Inferior parietal cortex (tissue), 1 donor: ENCODE measurements at regions not wholly inside any gene's neighbourhood (a gene's known extent, or its start where the extent isn't known, plus 50 kb on each side); places are given as distances from the start of the nearest gene placed in this dataset.

Experiments used
- DNase-seq: peaks from one replicate; pipeline ENCODE4 v3.0.0-alpha.2; 2016; ENCODE audit errors: extremely low spot score

DNA sequence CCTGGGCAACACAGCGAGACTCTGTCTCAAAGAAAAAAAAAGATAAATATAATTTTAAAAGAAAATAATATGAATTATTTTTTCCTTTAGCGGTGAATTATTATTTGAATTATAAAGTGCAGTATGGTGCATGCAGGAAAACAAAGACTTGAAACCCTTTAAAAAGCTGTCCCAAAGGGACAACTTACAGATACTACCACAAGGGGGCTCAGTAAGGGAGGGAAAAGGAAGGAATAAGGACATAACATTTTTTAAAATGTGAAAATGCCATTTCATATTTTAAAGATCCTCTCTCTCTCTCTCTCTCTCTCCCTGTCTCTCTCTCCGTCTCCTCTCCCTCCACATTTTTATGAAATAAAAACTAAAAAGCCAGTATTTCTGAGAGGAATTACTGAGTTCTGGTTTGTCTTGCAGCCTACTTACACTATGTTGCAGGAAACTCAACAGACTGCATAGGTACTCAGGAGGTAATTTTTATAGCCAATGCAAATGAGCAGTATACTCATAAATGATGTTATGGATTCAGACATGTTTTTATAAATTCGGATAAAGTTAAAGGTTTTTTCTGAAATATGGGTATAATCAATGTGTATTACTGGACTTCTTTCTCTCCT, 455.0 kb upstream of the GJE1 start:
- DNase-seq = peak; percentile 46

DNA sequence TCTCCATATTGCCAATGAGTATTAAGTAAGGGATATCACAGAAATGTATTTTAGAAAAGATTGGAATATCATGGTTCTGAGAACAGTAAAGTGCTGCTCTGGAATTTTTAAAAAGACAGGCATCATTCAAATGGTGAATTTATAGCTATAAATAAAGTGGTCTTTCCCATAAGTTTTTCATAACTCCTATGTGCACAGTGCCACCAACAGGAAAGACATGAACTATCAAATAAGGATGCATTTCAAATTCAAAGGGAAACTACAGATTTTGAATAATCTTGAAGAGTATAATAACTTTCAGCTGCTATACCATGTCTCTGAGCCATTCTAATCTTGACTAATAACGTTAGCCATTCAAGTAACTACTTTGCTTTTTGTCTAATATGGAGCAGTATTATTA, 456.8 kb upstream of the GJE1 start:
- DNase-seq = no peak

DNA sequence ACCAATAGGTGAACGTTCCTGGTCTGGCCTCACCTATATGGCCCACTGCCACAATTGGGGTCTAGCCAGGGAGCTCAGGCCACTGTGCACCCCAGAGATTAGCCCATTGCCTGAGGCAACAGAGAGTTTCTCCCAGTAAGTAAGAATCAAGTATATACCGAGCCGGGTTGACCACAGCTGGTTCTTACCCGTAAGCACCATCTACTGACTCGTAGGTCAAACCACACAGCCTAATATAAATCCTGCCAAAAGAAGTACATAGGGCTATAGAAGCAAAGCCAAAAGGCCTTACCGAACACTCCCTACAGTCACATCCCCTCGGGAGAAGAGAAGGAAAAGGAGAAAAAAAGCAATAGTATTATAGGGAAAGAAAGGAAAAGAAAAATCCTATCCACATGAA, 463.6 kb upstream of the GJE1 start:
- DNase-seq = no peak

DNA sequence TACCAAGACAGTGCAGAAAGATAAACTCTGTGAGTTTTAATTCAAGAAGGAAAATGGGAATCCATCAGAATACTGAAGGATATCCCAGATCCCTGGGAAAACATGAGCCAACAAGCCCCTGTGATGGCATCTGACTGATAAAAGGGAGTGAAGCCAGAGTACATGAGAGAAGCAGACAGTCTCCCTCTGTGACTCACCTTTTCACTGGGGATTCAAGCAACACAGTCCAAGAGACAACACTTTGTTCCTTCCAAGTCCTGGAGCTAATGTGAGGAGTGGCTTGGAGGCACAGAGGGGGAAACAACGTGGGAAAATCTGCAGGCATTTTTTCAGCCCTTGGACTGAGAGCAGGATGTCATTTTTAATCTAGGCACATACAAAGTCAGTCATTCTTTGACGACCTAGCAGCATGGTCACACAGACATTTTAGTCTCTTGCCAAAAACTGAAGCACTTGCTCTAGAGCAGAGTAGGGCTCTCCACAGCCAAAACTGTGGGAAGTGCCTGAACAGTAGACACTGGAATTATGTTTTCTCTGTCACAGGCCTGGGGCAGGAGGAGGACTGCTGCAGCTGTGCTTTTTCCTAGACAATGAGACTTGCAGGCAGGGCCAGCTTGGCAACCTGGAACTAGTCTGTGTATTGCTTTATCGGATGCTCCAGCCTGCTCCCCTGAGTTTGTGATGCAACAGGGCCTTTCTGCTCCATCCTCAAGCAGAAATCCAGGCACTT, 465.0 kb upstream of the GJE1 start:
- DNase-seq = no peak

DNA sequence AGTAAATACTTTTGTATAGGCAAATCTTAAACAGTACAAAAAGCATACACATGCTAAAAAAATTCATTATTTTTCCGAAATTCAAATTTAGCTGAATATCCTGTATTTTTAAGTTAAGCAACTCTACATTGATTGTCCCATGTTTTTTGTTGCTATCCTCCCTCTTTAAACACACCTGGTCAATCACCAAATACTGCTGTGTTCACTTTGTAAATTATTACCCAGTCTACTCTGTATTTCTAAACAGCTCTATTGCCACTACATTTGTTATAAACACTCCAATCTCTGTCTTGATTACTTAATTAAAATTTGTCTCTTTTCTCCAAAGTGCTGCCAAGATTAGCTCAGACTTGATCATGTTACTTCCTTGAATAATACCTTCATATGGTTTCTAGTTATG, 466.5 kb upstream of the GJE1 start:
- no peak for DNase-seq

DNA sequence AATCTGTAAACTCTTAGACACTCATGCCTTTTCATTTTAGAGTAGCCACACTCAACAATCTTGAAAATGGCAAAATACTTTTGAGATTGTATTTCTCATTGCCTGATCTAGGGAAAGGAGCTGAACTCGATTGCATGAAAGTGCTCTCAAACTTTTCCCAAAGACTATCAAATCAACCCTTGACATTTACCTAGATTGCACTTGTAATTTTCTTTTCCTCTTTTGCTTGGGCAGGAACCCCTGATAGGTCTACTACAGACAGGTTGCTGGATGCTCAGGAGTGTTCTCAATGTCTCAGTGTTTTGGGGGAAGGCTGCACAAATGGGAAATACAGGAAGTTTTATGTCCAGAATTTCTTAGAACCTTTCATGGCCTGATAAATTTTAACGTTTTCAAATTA, 468.0 kb upstream of the GJE1 start:
- no peak for DNase-seq

DNA sequence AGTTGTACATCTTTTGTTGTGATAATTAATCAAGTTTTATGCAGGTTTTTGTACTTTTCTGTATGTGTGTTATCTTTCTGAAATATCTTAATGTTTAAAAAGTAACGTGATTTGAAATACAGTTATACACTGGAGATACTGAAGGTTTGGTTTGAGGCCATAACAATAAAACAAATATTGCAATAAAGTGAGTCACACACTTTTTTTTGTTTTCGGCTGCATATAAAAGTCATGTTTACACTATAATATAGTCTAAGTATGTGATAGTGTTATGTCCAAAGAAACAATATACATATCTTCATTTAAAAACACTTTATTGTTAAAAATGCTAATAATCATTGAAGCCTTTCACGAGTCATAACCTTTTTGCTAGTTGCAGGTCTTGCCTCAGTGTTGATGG, 473.1 kb upstream of the GJE1 start:
- no peak for DNase-seq

DNA sequence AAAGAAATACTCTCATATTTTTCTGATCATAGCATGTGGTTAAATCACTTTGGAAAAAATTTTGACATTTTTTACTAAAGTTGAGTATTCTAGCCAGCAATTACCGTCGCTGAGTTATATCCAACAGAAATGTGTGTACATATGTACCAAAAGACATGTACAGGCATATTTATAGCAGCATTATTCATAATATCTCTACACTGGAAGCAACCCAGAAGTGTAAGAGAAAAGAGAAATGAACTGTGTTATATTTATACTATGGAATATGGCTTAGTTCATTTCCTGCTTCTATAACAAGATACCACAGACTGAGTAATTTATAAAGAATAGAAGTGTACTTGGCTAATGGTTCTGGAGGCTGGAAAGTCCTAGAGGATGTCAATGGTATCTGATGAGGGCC, 474.0 kb upstream of the GJE1 start:
- no peak for DNase-seq

DNA sequence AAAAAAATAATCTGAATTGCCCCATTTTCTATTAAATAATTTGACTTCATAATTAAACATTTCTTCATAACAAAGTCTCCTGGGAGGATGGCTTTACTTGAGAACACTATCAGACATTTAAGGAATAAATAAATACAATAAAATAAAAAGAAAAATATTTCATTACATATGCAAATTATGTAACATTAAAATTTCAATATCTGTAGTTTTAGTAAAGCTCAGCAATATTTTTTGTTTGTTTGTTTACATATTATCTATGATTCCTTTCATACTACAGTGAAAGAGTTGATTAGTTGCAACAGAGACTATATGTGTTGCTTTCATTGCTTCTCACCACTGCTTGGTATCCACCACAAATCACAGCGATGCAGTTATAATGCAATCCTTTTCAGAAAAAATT, 474.9 kb upstream of the GJE1 start:
- no peak for DNase-seq

DNA sequence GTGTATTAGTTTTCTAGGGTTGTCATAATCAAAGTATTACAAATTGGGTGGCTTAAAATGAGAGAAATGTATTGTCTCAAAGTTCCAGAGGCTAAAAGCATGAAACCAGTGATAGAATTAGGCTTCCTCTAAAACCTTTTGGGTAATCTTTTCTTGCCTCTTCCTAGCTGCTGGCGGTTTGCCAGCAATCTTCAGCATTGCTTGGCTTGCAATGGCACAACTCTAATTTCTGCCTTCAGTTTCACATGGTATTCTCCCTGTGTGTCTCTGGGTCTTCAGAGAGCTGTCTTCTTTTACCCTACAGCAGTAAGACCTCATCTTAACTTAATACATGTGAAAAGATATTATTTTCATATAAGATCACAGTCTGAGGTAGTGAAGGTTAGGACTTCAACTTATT, 479.1 kb upstream of the GJE1 start:
- DNase-seq = no peak

DNA sequence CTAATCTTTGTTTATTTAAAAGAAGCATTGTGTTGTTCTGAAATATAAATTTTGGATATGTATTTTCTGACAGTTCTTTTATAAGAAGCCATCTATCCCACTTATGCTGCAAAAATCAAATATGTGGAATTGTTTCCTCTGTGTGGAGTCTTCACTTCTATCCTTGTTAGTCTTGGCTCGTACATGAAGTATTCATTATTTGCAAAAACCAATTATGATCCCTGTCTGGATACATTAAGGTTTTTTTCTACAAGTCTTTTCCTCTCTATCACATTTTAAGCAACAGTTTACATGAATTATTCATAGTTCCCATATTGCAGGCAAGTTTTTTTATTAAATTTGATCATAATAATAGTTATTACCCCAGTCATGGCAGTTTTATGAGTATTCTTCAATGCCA, 490.8 kb upstream of the GJE1 start:
- DNase-seq = no peak

DNA sequence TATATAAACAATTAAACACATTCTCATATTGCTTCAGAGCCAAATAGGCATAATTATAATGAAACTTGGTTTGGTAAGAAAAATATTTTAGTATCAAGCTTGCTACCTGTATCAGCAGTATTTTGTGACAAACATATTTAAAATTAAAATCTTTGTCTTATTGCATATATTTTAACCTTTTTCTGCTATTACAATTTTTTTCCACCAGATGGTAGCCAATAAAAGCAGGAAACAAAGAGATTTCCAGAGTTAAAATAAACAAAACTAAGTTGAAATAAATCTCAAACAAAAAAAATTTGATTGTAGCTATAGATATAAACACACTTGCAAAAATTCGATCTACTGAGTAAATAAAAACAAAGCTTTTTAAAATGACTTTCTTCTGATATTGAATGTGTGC, 491.3 kb upstream of the GJE1 start:
- DNase-seq = no peak

DNA sequence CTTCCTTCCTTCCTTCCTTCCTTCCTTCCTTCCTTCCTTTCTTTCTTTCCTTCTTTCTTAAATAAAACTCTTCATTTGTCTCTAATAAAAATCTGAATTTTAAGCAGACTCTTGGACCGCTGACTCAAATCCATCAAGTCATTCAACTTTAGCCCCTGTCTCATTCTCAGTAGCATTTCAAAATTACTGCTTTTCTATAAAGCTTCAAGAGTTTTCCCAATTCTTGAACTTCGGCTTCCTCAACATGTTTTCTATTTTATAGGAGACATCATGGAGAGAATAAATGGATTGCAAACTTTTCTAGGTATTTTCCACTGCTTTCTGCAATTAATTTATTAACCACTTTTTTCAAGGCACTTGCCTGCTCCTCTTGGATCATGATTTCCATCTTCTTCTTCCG, 497.1 kb upstream of the GJE1 start:
- DNase-seq = no peak

DNA sequence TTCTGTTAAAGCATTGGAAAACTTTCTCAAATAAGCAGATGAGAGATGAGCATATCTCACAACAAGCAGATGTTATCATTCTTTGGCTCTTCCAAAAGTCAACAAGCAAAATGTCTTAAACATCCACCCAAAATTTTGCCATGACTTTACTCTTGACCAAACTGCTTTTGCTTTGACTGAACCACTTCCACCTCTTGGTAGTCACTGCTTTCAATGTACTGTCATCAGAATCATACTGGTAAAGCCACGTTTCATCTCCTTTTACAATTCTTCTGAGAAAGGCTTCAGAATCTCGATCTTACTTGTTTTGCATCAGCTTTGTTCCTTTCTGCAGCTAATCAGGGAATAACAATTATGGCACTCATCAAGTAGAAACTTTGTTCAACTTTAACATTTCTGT, 498.5 kb upstream of the GJE1 start:
- no peak for DNase-seq

DNA sequence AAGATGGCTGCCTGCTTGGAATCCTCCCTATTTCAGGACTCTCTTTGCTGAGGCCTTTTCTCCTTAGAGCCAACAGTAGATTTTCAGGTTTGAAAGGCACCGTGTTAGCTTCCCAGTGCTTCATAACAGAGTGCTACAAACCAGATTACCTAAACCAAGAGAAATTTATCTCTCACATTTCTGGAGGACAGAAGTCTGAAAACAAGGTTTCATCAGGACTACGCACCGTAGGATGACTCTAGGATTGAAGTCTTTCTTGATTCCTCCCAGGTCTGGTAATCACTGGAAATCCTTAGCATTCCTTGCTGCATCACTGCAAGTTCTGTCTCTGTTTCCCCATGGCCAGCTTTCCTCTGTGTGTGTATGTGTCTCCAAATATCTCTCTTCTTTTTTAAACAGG, 508.4 kb upstream of the GJE1 start:
- no peak for DNase-seq

DNA sequence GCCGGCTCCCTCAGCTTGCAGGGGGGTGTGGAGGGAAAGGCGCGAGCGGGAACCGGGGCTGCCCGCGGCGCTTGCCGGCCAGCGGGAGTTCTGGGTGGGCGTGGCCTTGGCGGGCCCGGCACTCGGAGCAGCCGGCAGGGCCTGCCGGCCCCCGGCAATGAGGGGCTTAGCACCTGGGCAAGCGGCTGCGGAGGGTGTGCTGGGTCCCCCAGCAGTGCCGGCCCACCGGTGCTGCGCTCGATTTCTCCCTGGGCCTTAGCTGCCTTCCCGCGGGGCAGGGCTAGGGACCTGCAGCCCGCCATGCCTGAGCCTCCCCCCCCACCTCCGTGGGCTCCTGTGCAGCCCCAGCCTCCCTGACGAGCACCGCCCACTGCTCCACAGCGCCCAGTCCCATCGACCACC, 514.5 kb upstream of the GJE1 start:
- no peak for DNase-seq

DNA sequence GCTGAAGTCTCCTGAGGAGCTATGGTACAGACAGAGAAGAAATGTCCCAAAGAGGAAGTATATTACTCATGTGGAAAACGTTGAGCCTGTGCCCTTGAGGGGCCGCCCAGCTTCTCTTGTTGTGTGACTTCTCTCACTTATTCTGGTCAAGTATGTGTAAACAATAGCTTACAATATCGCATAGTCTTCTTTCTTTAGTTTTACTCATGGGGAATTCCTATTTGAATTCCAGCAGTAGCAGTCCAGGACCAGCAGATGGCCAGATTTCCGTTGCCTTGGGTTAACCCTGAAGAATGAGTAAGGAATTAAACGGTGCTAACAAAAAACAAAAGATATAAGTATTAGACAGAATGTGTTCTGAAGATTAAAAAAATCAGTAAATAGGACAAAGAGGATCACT, 522.0 kb upstream of the GJE1 start:
- no peak for DNase-seq

DNA sequence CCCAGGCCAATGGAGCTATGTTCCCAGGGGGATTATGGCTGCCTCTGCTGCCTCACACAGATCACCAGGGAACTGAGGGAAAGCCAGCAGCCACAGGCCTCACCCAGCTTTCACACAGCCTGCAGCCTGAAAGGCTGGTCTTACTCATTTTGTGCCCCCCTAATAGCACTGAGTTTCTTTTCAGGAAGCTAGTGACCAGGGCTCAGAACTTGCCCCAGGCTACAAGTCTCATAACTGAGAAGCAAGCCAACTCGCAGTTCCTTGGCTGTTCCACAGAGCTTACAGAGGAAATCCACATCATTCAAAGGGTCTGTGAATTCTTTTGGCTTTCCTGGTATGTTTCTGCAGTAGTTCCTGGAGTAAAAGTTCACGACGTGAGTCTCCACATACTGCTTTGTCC, 524.8 kb upstream of the GJE1 start:
- no peak for DNase-seq

DNA sequence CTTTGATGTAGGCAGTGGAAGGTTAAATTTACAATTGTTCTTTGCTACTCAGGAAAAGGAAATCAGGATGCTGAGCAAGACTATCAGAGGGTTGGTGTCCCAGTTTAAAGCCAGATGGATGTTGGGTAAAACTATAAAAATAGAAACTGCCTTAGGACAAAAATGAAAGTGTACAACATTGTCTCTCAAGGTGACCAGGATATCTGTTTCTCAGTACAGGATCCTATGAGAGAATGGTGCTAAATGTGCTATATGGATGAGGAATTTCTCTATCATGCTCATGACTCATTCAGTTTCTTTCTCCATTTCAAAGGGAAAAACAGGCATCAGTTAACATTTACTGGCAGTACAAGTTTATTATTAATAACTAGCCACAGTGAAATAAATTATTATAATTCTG, 534.2 kb upstream of the GJE1 start:
- DNase-seq = no peak

DNA sequence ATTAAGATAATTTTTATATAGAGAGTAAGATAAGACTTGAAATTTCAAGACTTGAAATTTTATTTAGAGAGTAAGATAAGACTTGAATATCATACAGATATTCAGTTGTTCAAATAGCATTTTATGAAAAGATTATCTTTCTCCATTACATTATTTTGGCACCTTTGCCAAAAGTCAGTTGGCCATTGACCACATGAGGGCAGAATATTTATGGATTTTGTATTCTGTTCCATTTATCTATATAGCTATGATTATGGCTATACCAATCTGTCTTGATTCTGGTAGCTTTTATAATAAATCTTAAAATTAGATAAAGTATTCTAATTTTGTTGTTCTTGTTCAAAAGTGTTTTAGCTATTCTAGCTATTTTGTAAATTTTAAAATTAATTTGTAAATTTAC, 537.9 kb upstream of the GJE1 start:
- no peak for DNase-seq

DNA sequence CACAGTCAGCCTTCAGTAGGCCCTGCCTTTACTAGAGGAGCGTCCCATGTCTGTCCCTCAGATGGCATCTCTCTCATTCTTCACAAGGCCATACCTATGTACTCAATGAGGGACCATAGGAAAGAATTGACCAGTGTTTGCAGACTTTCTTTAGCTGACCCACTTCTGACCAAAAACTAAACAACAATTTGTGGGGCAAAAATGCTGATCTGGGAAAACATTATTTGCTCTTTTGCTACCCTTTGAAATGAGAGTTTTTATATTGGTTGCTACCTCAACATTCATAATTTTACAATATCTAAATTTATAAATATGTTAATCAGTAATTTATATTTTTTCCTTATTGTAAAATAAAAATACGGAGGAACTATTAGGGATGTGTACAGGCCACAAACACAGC, 539.4 kb upstream of the GJE1 start:
- DNase-seq = no peak

DNA sequence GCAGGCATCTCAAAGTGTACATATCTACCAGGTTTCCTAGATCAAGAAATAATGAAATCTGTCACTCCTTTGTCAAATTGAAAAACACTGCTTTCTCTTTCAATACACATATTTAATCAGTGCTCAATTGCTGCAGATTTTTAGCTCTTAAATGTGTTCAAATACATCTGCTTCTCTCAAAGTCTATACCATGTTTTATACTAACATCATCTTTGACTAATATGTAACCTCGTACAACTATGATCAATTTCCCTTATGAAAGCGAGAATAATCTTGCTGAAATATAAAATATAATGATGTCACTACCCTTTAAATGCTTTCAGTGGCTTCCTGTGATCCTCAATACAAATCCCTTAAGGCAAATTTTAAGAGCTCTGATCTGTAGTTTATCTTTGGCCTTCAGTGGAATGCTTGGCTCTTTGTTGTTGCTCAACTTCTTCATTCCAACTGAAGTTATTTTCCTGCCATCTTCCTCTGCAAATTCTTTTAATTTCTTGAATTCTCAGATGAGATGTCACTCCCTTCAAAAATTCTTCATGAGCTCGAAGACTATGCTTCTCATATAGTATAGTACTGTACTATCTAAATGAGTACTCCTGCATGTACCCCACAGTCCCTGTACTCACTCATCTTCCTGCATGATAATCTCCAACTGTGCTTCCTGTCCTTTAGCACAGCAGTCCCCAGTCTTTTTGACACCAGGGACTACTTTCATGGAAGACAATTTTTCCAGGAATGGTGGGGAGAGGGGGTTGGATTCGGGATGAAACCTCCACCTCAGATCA, 545.1 kb upstream of the GJE1 start:
- no peak for DNase-seq

DNA sequence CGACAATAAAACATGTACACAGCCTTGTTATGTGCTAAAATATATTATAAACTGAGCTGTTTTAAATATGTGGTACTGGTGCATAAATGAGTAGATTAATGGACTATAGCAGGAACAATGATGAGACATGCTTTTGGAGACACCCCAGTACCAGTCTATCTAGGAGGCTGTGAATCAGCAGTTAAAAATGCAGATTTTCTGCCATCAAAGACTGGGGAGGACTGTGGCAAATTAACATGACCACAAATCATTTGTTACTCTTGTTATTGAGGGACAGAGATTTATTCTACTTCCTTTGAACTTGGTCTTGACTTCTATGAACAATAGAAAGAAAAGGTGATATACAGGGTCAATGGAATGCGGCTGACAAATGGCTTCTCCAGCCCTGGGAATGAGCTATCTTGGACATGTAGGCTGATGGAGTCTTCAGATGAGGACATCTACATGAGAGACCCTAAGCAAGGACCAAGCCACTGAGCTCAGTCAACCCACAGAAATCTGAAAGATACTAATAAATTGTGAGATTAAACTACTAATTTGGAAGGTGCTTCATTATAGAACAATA, 551.7 kb upstream of the GJE1 start:
- no peak for DNase-seq
